Endothelial cell (in vitro differentiated cells): ENCODE measurements at regions not wholly inside any gene's neighbourhood (a gene's known extent, or its start where the extent isn't known, plus 50 kb on each side); places are given as distances from the start of the nearest gene placed in this dataset.

Source experiments
- DNase-seq: peaks from one replicate; pipeline ENCODE4 v3.0.0; 2021; ENCODE audit warnings: low spot score
- H3K27ac Mint-ChIP-seq: one replicate; pipeline ENCODE4 v1.8.0; 2021; ENCODE audit warnings: mixed read lengths, inconsistent platforms; ENCODE audit not compliant: unreplicated experiment
- H3K27me3 Mint-ChIP-seq: one replicate; pipeline ENCODE4 v1.8.0; 2021; ENCODE audit warnings: mild to moderate bottlenecking, moderate library complexity, mixed read lengths, inconsistent platforms; ENCODE audit not compliant: unreplicated experiment
- H3K36me3 Mint-ChIP-seq: one replicate; pipeline ENCODE4 v1.8.0; 2021; ENCODE audit warnings: mild to moderate bottlenecking, low read depth, mixed read lengths, inconsistent platforms; ENCODE audit not compliant: unreplicated experiment
- H3K4me1 Mint-ChIP-seq: one replicate; pipeline ENCODE4 v1.8.0; 2021; ENCODE audit warnings: mild to moderate bottlenecking, mixed read lengths, inconsistent platforms; ENCODE audit not compliant: unreplicated experiment
- H3K4me3 Mint-ChIP-seq: one replicate; pipeline ENCODE4 v1.8.0; 2021; ENCODE audit warnings: mild to moderate bottlenecking, mixed read lengths, inconsistent platforms; ENCODE audit not compliant: unreplicated experiment
- H3K9me3 Mint-ChIP-seq: one replicate; pipeline ENCODE4 v1.8.0; 2021; ENCODE audit warnings: mixed read lengths, inconsistent platforms; ENCODE audit not compliant: unreplicated experiment
- CTCF ChIP-seq: fragments of 200-600 bp; sonication (generic); IDR thresholded peaks from one replicate; pipeline ENCODE4 v1.5.0; 2021; ENCODE audit warnings: antibody characterized with exemption; ENCODE audit not compliant: unreplicated experiment

- Mint-ChIP-seq H3K27me3 (peaks cover 5% of the 10 kb centered on the region), H3K27ac (no peak overlapping the region), H3K9me3 (no peaks in the 10 kb centered on the region), H3K4me3 (no peak overlapping the region), H3K4me1 (peaks cover 6% of the 10 kb centered on the region), H3K36me3 (no peaks in the 10 kb centered on the region)
- TF ChIP-seq CTCF = no peak
- no peak for DNase-seq
These were observed 146.2 kb downstream of the ATP23 start for GRCh38 chr12:58087423-58088127.

DNA sequence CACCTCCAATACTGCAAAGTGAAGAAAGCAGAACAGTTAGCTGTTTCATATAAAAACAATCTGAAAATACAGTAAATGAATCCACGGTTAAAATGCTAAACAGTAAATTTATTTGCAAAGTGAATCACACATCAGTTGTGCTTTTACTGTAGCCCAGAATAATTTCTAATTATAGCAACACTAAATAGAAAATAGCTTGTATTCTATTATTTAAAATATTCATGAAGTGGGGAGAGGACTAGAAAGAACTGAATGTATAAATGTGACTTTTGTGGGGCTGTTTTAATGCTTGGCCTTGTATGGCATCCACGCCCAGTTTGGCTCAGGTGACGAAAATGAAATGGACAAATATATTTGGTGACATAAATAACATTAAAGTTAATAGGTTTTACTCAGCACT, 148.2 kb downstream of the ATP23 start:
- no peak for TF ChIP-seq CTCF
- Mint-ChIP-seq H3K36me3 (peaks cover 4% of the 10 kb centered on the region), H3K9me3 (no peaks in the 10 kb centered on the region), H3K27me3 (peaks cover 7% of the 10 kb centered on the region), H3K4me1 (peaks cover 19% of the 10 kb centered on the region), H3K4me3 (no peak overlapping the region), H3K27ac (no peak overlapping the region)
- DNase-seq = no peak

DNA sequence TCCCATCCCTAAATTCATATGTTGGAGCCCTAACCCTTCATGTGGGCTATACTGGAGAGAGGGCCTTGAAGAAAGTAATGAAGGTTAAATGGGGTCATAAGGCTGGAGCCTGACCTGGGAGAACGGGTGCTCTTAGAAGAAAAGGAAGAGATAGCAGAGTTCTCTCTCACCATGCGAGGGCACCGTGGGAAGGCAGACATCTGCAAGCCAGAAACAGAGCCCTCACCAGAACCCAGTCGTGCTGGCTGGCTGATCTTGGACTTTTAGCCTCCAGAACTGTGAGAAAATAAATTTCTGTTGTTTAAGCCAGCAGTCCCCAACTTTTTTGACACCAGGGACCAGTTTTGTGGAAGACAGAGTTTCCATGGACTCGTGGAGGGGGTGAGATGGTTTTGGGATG, 149.3 kb downstream of the ATP23 start:
- H3K4me3 Mint-ChIP-seq = no peak overlapping the region
- no peak overlapping the region for H3K27ac Mint-ChIP-seq
- no peak for TF ChIP-seq CTCF
- peaks cover 4% of the 10 kb centered on the region for H3K36me3 Mint-ChIP-seq
- peaks cover 19% of the 10 kb centered on the region for H3K4me1 Mint-ChIP-seq
- H3K27me3 Mint-ChIP-seq = peaks cover 7% of the 10 kb centered on the region
- DNase-seq = no peak
- H3K9me3 Mint-ChIP-seq = no peaks in the 10 kb centered on the region

DNA sequence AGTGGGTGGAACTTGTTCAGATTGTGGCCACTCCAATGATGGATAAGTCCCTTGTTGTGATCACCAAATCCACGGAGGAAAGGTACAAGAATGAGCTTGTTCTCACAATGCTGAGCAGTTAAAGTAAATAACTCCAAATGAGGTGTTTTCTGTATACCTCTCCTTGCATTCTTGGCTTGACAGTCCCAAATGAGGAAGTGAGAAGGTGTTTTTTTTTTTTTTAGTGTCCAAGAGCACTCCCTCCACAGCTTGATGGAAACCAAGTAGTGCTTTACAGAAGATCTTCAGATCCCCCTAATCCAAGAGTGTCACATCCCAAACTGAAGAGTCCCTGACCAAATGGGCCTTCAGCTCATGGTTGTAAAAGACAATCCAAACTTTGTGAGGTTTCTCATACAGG, 153.6 kb downstream of the ATP23 start:
- Mint-ChIP-seq H3K27ac (no peak overlapping the region), H3K4me3 (no peak overlapping the region), H3K9me3 (no peaks in the 10 kb centered on the region), H3K36me3 (peaks cover 9% of the 10 kb centered on the region), H3K4me1 (peaks cover 19% of the 10 kb centered on the region), H3K27me3 (peaks cover 7% of the 10 kb centered on the region)
- no peak for DNase-seq
- no peak for TF ChIP-seq CTCF

DNA sequence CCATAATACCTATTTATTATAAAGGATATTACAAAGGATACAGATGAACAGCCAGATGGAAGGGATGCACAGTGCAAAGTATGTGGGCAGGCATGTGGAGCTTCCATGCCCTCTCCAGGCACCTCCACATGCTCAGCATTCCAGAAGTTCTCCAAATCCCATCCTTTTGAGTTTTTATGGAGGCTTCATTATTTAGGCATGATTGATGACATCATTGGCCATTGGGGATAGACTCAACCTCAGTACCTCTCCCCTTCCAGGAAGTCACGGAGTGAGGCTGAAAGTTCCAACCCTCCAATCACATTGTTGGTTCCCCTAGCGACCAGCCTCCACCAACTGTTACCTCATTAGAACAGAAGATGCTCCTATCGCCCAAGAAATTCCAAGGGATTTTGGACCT, 156.4 kb downstream of the ATP23 start:
- DNase-seq = no peak
- Mint-ChIP-seq H3K36me3 (peaks cover 13% of the 10 kb centered on the region), H3K27ac (no peak overlapping the region), H3K27me3 (peaks cover 4% of the 10 kb centered on the region), H3K9me3 (no peaks in the 10 kb centered on the region), H3K4me1 (peaks cover 11% of the 10 kb centered on the region), H3K4me3 (no peak overlapping the region)
- no peak for TF ChIP-seq CTCF
